Kidney (tissue), 13 donors: ENCODE measurements at regions not wholly inside any gene's neighbourhood (a gene's known extent, or its start where the extent isn't known, plus 50 kb on each side); places are given as distances from the start of the nearest gene placed in this dataset.

ENCODE experiments used
- DNase-seq, 5 donors: peaks; one replicate each; pipeline ENCODE4 v3.0.0-alpha.2; 2013 to 2020
- FAIRE-seq: peaks from 2 replicates; lab custom pipeline; 2012; peaks lifted over from hg19 to GRCh38; lab: Jason Lieb, UNC
- H3K27ac ChIP-seq, 2 donors: one replicate each; pipeline ENCODE4 v1.7.0; 2013; ENCODE audit warnings: low read depth in 2 of 2, low read length in 2 of 2, inconsistent platforms in 1 of 2
- H3K27me3 ChIP-seq: one replicate; pipeline ENCODE4 v1.7.1; 2013; ENCODE audit warnings: low read length, inconsistent platforms; ENCODE audit not compliant: control insufficient read depth, insufficient read depth
- H3K36me3 ChIP-seq, 3 donors: one replicate each; pipeline versions ENCODE4 v1.7.0 to v1.7.1; 2013; ENCODE audit warnings: low read length in 3 of 3, control low read depth in 1 of 3, inconsistent platforms in 1 of 3; ENCODE audit not compliant: insufficient read depth in 3 of 3, control insufficient read depth in 2 of 3
- H3K4me1 ChIP-seq, 3 donors: one replicate each; pipeline versions ENCODE4 v1.7.0 to v1.7.1; 2013; ENCODE audit warnings: low read length in 3 of 3, inconsistent platforms in 1 of 3, low read depth in 1 of 3; ENCODE audit not compliant: control insufficient read depth in 2 of 3, insufficient read depth in 2 of 3
- H3K4me3 ChIP-seq, 3 donors: one replicate each; pipeline versions ENCODE4 v1.7.0 to v1.8.1; 2013; ENCODE audit warnings: low read length in 3 of 3, control low read depth in 1 of 3, inconsistent platforms in 1 of 3
- H3K9ac ChIP-seq, 3 donors: one replicate each; pipeline versions ENCODE4 v1.7.0 to v1.7.1; 2013; ENCODE audit warnings: low read length in 3 of 3, control low read depth in 1 of 3, inconsistent platforms in 1 of 3
- H3K9me3 ChIP-seq, 3 donors: one replicate each; pipeline versions ENCODE4 v1.7.0 to v1.7.1; 2013; ENCODE audit warnings: low read length in 3 of 3, control low read depth in 1 of 3, inconsistent platforms in 1 of 3; ENCODE audit not compliant: control insufficient read depth in 2 of 3, insufficient read depth in 1 of 3
- intact Hi-C: fragments of 100-400 bp; cut with DNase I; formaldehyde crosslinking; loops from one replicate; pipeline ENCODE4 v1.11.1; 2022
- TF ChIP-seq, protein P1 (sequence below): IDR thresholded peaks from 3 replicates; pipeline ENCODE4 v1.5.1; 2012; ENCODE audit warnings: mild to moderate bottlenecking, moderate library complexity, borderline replicate concordance; ENCODE audit not compliant: insufficient read depth; ENCODE audit errors: extremely low read depth
- donor health status: control.
- donor health status: control.
- donor health status: control.
- donor health status: control.
- donor health status: control.
- donor health status: DM: yes; HTN: yes; CAD: no.
- donor health status: Normal renal cell carcinoma (clear cell type).

DNA sequence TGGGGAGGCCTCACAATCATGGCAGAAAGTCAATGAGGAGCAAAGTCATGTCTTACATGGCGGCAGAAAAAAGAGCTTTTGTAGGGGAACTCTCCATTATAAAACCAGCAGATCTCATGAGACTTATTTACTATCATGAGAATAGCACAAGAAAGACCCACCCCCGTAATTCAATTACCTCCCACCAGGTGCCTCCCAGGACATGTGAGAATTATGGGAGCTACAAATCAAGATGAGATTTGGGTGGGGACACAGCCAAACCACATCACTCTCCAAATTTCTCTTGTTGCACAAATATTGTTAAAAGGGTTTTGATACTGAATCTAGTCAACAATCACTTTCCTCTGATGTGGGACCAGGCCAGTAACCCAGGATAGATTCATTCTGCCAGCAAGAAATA is 1176.1 kb downstream of the CDH9 start:
- intact Hi-C loops, result no loop called here
- FAIRE-seq (no peak), DNase-seq (no peak)
- Histone ChIP-seq H3K4me1 (no peaks in the 10 kb centered on the region), H3K27me3 (no peaks in the 10 kb centered on the region), H3K9ac (no peak overlapping the region), H3K4me3 (no peak overlapping the region), H3K27ac (no peak overlapping the region), H3K36me3 (no peaks in the 10 kb centered on the region), H3K9me3 (no peaks in the 10 kb centered on the region)
- TF ChIP-seq, protein P1, sequence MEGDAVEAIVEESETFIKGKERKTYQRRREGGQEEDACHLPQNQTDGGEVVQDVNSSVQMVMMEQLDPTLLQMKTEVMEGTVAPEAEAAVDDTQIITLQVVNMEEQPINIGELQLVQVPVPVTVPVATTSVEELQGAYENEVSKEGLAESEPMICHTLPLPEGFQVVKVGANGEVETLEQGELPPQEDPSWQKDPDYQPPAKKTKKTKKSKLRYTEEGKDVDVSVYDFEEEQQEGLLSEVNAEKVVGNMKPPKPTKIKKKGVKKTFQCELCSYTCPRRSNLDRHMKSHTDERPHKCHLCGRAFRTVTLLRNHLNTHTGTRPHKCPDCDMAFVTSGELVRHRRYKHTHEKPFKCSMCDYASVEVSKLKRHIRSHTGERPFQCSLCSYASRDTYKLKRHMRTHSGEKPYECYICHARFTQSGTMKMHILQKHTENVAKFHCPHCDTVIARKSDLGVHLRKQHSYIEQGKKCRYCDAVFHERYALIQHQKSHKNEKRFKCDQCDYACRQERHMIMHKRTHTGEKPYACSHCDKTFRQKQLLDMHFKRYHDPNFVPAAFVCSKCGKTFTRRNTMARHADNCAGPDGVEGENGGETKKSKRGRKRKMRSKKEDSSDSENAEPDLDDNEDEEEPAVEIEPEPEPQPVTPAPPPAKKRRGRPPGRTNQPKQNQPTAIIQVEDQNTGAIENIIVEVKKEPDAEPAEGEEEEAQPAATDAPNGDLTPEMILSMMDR, result no peak

DNA sequence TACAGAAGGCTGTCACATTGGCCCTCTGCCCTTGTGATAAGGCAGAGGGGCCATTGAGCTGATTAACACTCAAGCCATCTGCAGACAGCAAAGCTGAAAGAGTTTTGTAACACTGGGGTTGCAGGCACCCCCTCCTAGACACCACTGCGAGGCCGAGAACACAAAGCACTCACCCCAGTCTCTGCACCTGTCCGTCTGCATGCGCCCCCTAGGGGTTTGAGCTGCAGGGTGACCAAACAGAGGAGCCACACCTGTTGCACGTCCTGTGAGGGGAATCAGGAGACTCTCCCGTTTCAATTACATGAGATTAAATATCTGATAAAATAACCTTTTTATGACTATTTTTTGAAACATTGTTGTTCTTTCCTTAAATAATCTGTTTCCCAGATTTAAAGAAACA is 1180.4 kb downstream of the CDH9 start:
- DNase-seq (no peak), FAIRE-seq (no peak)
- intact Hi-C loops, result no loop called here
- Histone ChIP-seq H3K4me1 (no peaks in the 10 kb centered on the region), H3K4me3 (no peak overlapping the region), H3K9me3 (no peaks in the 10 kb centered on the region), H3K36me3 (no peaks in the 10 kb centered on the region), H3K27ac (no peak overlapping the region), H3K9ac (no peak overlapping the region), H3K27me3 (no peaks in the 10 kb centered on the region)
- TF ChIP-seq, protein P1, result no peak

DNA sequence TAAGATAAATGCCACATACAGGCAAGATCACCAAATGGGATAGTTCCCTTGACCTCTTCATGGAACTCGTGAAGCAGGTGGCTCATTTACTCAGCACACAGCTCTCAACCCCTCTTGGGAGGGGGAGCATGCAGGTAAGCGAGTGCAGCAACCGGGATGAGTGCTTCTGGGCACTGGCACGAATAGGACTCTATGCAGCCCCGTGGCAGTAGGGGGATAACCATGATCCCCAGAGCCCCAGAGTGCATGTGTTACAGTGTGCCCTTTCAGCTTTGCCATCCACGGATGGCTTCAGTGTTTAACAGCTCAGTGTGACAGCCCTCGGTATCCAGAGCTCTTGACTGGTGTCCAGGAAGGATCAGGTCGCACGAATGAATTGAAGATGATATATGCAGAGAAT is 1187.1 kb downstream of the CDH9 start:
- no peaks in the 10 kb centered on the region for H3K36me3 ChIP-seq
- TF ChIP-seq, protein P1, result no peak
- no peaks in the 10 kb centered on the region for H3K27me3 ChIP-seq
- intact Hi-C loops, result no loop called here
- H3K9ac ChIP-seq, result no peak overlapping the region
- DNase-seq, result no peak
- H3K9me3 ChIP-seq, result no peaks in the 10 kb centered on the region
- H3K4me3 ChIP-seq, result no peak overlapping the region
- no peak overlapping the region for H3K27ac ChIP-seq
- FAIRE-seq, result no peak
- no peaks in the 10 kb centered on the region for H3K4me1 ChIP-seq

DNA sequence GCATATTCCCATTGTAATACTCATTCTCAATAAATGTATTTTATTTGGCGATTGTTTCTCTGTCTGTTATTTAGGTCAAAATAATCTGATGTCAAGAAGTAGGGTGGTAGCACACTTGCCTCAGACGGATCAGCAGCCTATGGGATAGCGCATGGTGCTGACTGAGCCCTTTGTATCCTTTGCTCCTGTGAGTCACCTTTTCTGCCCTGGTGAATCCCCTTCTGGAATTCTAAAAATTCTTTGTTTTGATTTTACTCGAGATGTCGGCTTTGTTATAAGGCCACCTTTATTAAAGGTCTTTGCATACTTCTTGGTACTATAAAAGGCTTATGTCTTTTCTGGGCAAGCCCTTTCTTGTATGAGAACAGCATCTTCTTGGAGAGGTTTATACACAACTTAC is 1187.8 kb downstream of the CDH9 start:
- intact Hi-C loops, result no loop called here
- Histone ChIP-seq H3K4me1 (no peaks in the 10 kb centered on the region), H3K27ac (no peak overlapping the region), H3K27me3 (no peaks in the 10 kb centered on the region), H3K9me3 (peaks cover 0 to under 1% (median 0%) of the 10 kb centered on the region in 3 donors), H3K4me3 (no peak overlapping the region), H3K36me3 (no peaks in the 10 kb centered on the region), H3K9ac (no peak overlapping the region)
- FAIRE-seq, result no peak
- TF ChIP-seq, protein P1, result no peak
- DNase-seq, result no peak
